Panc1 (cell line): ENCODE measurements at regions not wholly inside any gene's neighbourhood (a gene's known extent, or its start where the extent isn't known, plus 50 kb on each side); places are given as distances from the start of the nearest gene placed in this dataset.

Experiments
- CTCF ChIP-seq: fragments of 450-650 bp; IDR thresholded peaks from 2 replicates; pipeline ENCODE4 v1.5.1; 2017; ENCODE audit warnings: mild to moderate bottlenecking
- POLR2AphosphoS5 ChIP-seq: IDR thresholded peaks from 2 replicates; pipeline ENCODE4 v1.6.1; 2012; ENCODE audit warnings: mild to moderate bottlenecking, low read depth, low read length, moderate library complexity
- SIN3A ChIP-seq: IDR thresholded peaks from 2 replicates; pipeline ENCODE4 v1.6.1; 2012; ENCODE audit warnings: low read depth, mild to moderate bottlenecking, low read length, moderate library complexity, borderline replicate concordance; ENCODE audit not compliant: insufficient read depth

GRCh38 chr20:12223057-12223456, 305.4 kb downstream of the BTBD3 start:
- no peak for TF ChIP-seq CTCF
- TF ChIP-seq SIN3A = no peak
- TF ChIP-seq POLR2AphosphoS5 = no peak
